H9 (cell line): ENCODE measurements at regions not wholly inside any gene's neighbourhood (a gene's known extent, or its start where the extent isn't known, plus 50 kb on each side); places are given as distances from the start of the nearest gene placed in this dataset.

ENCODE experiments used
- DNase-seq: peaks from one replicate; pipeline ENCODE4 v3.0.0-alpha.2; 2017
- H2AFZ ChIP-seq: one replicate; pipeline ENCODE4 v1.6.1; 2013; ENCODE audit warnings: mild to moderate bottlenecking, low read length, control low read depth, moderate library complexity
- H2AK5ac ChIP-seq: 2 replicates; pipeline ENCODE4 v1.6.1; 2013; ENCODE audit warnings: low read length, control low read depth, mixed read lengths; ENCODE audit not compliant: insufficient read length
- H2BK120ac ChIP-seq: one replicate; pipeline ENCODE4 v1.6.1; 2013; ENCODE audit warnings: low read depth, mild to moderate bottlenecking, low read length, control low read depth, inconsistent platforms; ENCODE audit not compliant: poor library complexity, severe bottlenecking
- H2BK12ac ChIP-seq: 2 replicates; pipeline ENCODE4 v1.6.1; 2013; ENCODE audit warnings: low read length, control low read depth, mixed read lengths, low read depth; ENCODE audit not compliant: insufficient read length
- H2BK15ac ChIP-seq: 2 replicates; pipeline ENCODE4 v1.6.1; 2013; ENCODE audit warnings: low read depth, low read length, control low read depth
- H2BK20ac ChIP-seq: one replicate; pipeline ENCODE4 v1.6.1; 2013; ENCODE audit warnings: low read depth, mild to moderate bottlenecking, low read length, control low read depth, inconsistent platforms; ENCODE audit not compliant: poor library complexity, severe bottlenecking
- H2BK5ac ChIP-seq: 2 replicates; pipeline ENCODE4 v1.6.1; 2013; ENCODE audit warnings: low read length, control low read depth, mixed read lengths; ENCODE audit not compliant: insufficient read length
- H3K14ac ChIP-seq: 2 replicates; pipeline ENCODE4 v1.6.1; 2013; ENCODE audit warnings: low read length, control low read depth; ENCODE audit not compliant: insufficient read depth
- H3K18ac ChIP-seq: 2 replicates; pipeline ENCODE4 v1.6.1; 2013; ENCODE audit warnings: low read depth, mild to moderate bottlenecking, mixed read lengths, low read length, control low read depth; ENCODE audit not compliant: insufficient read length
- H3K23ac ChIP-seq: 2 replicates; pipeline ENCODE4 v1.6.1; 2013; ENCODE audit warnings: low read length, control low read depth, mixed read lengths, low read depth; ENCODE audit not compliant: insufficient read length
- H3K23me2 ChIP-seq: 2 replicates; pipeline ENCODE4 v1.6.1; 2013; ENCODE audit warnings: low read depth, mild to moderate bottlenecking, mixed read lengths, low read length, control low read depth; ENCODE audit not compliant: insufficient read length, poor library complexity, severe bottlenecking
- H3K27ac ChIP-seq: 2 replicates; pipeline ENCODE4 v1.5.1; 2013; ENCODE audit warnings: low read length, control low read depth, mixed read lengths, low read depth; ENCODE audit not compliant: insufficient read length
- H3K27me3 ChIP-seq: 2 replicates; pipeline ENCODE4 v1.6.1; 2013; ENCODE audit warnings: low read length, control low read depth, inconsistent platforms; ENCODE audit not compliant: insufficient read depth
- H3K4ac ChIP-seq: 2 replicates; pipeline ENCODE4 v1.6.1; 2013; ENCODE audit warnings: low read depth, mild to moderate bottlenecking, control low read depth, inconsistent platforms, low read length, moderate library complexity
- H3K4me1 ChIP-seq: 2 replicates; pipeline ENCODE4 v1.6.1; 2013; ENCODE audit warnings: low read length, control low read depth, inconsistent platforms; ENCODE audit not compliant: insufficient read depth
- H3K4me2 ChIP-seq: 2 replicates; pipeline ENCODE4 v1.6.1; 2013; ENCODE audit warnings: low read length, control low read depth, mixed read lengths; ENCODE audit not compliant: insufficient read length, insufficient read depth
- H3K56ac ChIP-seq: 2 replicates; pipeline ENCODE4 v1.6.1; 2013; ENCODE audit warnings: low read depth, mild to moderate bottlenecking, mixed read lengths, low read length, control low read depth; ENCODE audit not compliant: insufficient read length
- H3K79me1 ChIP-seq: 2 replicates; pipeline ENCODE4 v1.6.1; 2013; ENCODE audit warnings: low read depth, mild to moderate bottlenecking, moderate library complexity, low read length, control low read depth, inconsistent platforms; ENCODE audit not compliant: insufficient read depth, poor library complexity, severe bottlenecking
- H3K79me2 ChIP-seq: 2 replicates; pipeline ENCODE4 v1.6.1; 2013; ENCODE audit warnings: low read length, control low read depth, inconsistent platforms; ENCODE audit not compliant: insufficient read depth
- H3K9ac ChIP-seq: 2 replicates; pipeline ENCODE4 v1.6.1; 2013; ENCODE audit warnings: low read length, control low read depth, mixed read lengths; ENCODE audit not compliant: insufficient read length; ENCODE audit errors: extremely low read depth
- H3K9me3 ChIP-seq: one replicate; pipeline ENCODE4 v1.6.1; 2013; ENCODE audit warnings: low read depth, low read length, inconsistent platforms; ENCODE audit not compliant: control insufficient read depth
- H3T11ph ChIP-seq: one replicate; pipeline ENCODE4 v1.6.1; 2013; ENCODE audit warnings: mild to moderate bottlenecking, low read length, control low read depth, inconsistent platforms
- H4K20me1 ChIP-seq: one replicate; pipeline ENCODE4 v1.6.1; 2013; ENCODE audit not compliant: control insufficient read depth, insufficient read length, insufficient read depth
- H4K5ac ChIP-seq: 2 replicates; pipeline ENCODE4 v1.6.1; 2013; ENCODE audit warnings: low read depth, mild to moderate bottlenecking, mixed read lengths, low read length, control low read depth; ENCODE audit not compliant: insufficient read length
- H4K8ac ChIP-seq: replicated peaks from 2 replicates; pipeline ENCODE4 v1.6.1; 2013; ENCODE audit warnings: low read length, control low read depth, mixed read lengths, low read depth; ENCODE audit not compliant: insufficient read length
- H4K91ac ChIP-seq: 2 replicates; pipeline ENCODE4 v1.6.1; 2013; ENCODE audit warnings: low read depth, mild to moderate bottlenecking, moderate library complexity, mixed read lengths, low read length, control low read depth; ENCODE audit not compliant: insufficient read length
- H3K27ac Mint-ChIP-seq, 3 experiments: 2 replicates in 2 of 3; 3 replicates in 1 of 3; pipeline ENCODE4 v1.8.0; 2020 to 2021; ENCODE audit warnings: mixed read lengths in 3 of 3, mild to moderate bottlenecking in 1 of 3, moderate library complexity in 1 of 3
- H3K27me3 Mint-ChIP-seq: 2 replicates; pipeline ENCODE4 v1.8.0; 2021; ENCODE audit warnings: low read depth, mild to moderate bottlenecking, moderate library complexity, mixed read lengths
- H3K36me3 Mint-ChIP-seq, 3 experiments: 2 replicates in 2 of 3; 3 replicates in 1 of 3; pipeline ENCODE4 v1.8.0; 2020 to 2021; ENCODE audit warnings: low read depth in 3 of 3, mixed read lengths in 3 of 3; ENCODE audit not compliant: insufficient read depth in 1 of 3
- H3K4me1 Mint-ChIP-seq, 2 experiments: 2 replicates each; pipeline ENCODE4 v1.8.0; 2020; ENCODE audit warnings: mixed read lengths in 2 of 2
- H3K4me3 Mint-ChIP-seq, 2 experiments: 2 replicates in 1 of 2; 3 replicates in 1 of 2; pipeline ENCODE4 v1.8.0; 2020 to 2021; ENCODE audit warnings: mild to moderate bottlenecking in 2 of 2, mixed read lengths in 2 of 2, moderate library complexity in 1 of 2
- H3K9me3 Mint-ChIP-seq, 2 experiments: 2 replicates in 1 of 2; 3 replicates in 1 of 2; pipeline ENCODE4 v1.8.0; 2020; ENCODE audit warnings: mild to moderate bottlenecking in 2 of 2, mixed read lengths in 2 of 2, moderate library complexity in 1 of 2
- CTCF ChIP-seq: fragments of 200-600 bp; sonication (generic); conservative IDR thresholded peaks from 3 replicates; pipeline ENCODE4 v1.8.0; 2021; ENCODE audit warnings: antibody characterized with exemption, mild to moderate bottlenecking
- WGBS: extraction: QIAGEN DNeasy Blood & Tissue Kit; methylation state at CpG from one replicate; pipeline ENCODE4 v1.1.7; 2013; ENCODE audit warnings: missing lambda C conversion rate, low lambda C conversion rate, mixed read lengths; ENCODE audit not compliant: insufficient read length; ENCODE audit errors: extremely low coverage; 5-methylcytosine and 5-hydroxymethylcytosine counted together

- no peak overlapping the region for H3K9ac ChIP-seq
- H4K8ac ChIP-seq = no peak overlapping the region
- no peak overlapping the region for H3T11ph ChIP-seq
- H3K9me3 ChIP-seq = no peaks in the 10 kb centered on the region
- Mint-ChIP-seq H3K27me3 (no peaks in the 10 kb centered on the region), H3K36me3 (peaks cover 0 to 5% (median 0%) of the 10 kb centered on the region in 3 experiments; a peak in 1 of 7 replicates), H3K4me3 (no peak overlapping the region), H3K9me3 (peaks cover 5 to 9% of the 10 kb centered on the region in 2 experiments; a peak in 4 of 5 replicates), H3K4me1 (no peaks in the 10 kb centered on the region), H3K27ac (no peak overlapping the region)
- TF ChIP-seq CTCF = no peak
- no peaks in the 10 kb centered on the region for H3K79me2 ChIP-seq
- WGBS = no CpG with 5 or more reads among the region's 6 CpGs
- H3K27me3 ChIP-seq = no peaks in the 10 kb centered on the region
- H3K4ac ChIP-seq = no peak overlapping the region
- H2AFZ ChIP-seq = no peak overlapping the region
- no peak overlapping the region for H2BK12ac ChIP-seq
- H3K27ac ChIP-seq = no peak overlapping the region
- H3K79me1 ChIP-seq = no peaks in the 10 kb centered on the region
- H3K4me2 ChIP-seq = no peak overlapping the region
- no peak overlapping the region for H2AK5ac ChIP-seq
- H3K4me1 ChIP-seq = no peaks in the 10 kb centered on the region
- H4K5ac ChIP-seq = no peak overlapping the region
- H2BK15ac ChIP-seq = no peak overlapping the region
- H4K20me1 ChIP-seq = no peaks in the 10 kb centered on the region
- DNase-seq = no peak
- no peak overlapping the region for H2BK120ac ChIP-seq
- H3K23ac ChIP-seq = no peak overlapping the region
- no peak overlapping the region for H4K91ac ChIP-seq
- no peak overlapping the region for H3K56ac ChIP-seq
- no peak overlapping the region for H3K14ac ChIP-seq
- no peak overlapping the region for H3K18ac ChIP-seq
- H2BK20ac ChIP-seq = no peak overlapping the region
- no peaks in the 10 kb centered on the region for H3K23me2 ChIP-seq
- no peak overlapping the region for H2BK5ac ChIP-seq
Measured at GRCh38 chr4:29320947-29321620, 1399.1 kb upstream of the PCDH7 start.
